ENCODE measurements at regions not wholly inside any gene's neighbourhood (a gene's known extent, or its start where the extent isn't known, plus 50 kb on each side); places are given as distances from the start of the nearest gene placed in this dataset.

GRCh38 chr9:71223953-71224538, 102.6 kb upstream of the TRPM3 start:
- TF ChIP-seq CTCF (IDR thresholded peaks at IDR 0.05; ENCODE audit: insufficient read depth, low read length, poor library complexity, severe bottlenecking), result no peak
- no peaks in the 10 kb centered on the region for H3K36me3 ChIP-seq (ENCODE audit: control insufficient read depth, insufficient read depth, low read length)
- no peak for DNase-seq (ENCODE audit: extremely low read depth, insufficient read length)
- no peaks in the 10 kb centered on the region for H3K27me3 ChIP-seq (replicated peaks; ENCODE audit: control insufficient read depth, insufficient read depth, low read length)
- no peak overlapping the region for H3K4me3 ChIP-seq (replicated peaks; ENCODE audit: low read depth, low read length)

- TF ChIP-seq CTCF (IDR thresholded peaks at IDR 0.05; ENCODE audit: insufficient read depth, low read length, poor library complexity, severe bottlenecking), result no peak
- Histone ChIP-seq H3K36me3 (ENCODE audit: control insufficient read depth, insufficient read depth, low read length) (no peaks in the 10 kb centered on the region), H3K27me3 (replicated peaks; ENCODE audit: control insufficient read depth, insufficient read depth, low read length) (no peaks in the 10 kb centered on the region), H3K4me3 (replicated peaks; ENCODE audit: low read depth, low read length) (no peak overlapping the region)
- no peak for DNase-seq (ENCODE audit: extremely low read depth, insufficient read length)
Measured at GRCh38 chr9:71218774-71219173, 97.4 kb upstream of the TRPM3 start.

- no peak for DNase-seq (ENCODE audit: extremely low read depth, insufficient read length)
- no peak overlapping the region for H3K4me3 ChIP-seq (replicated peaks; ENCODE audit: low read depth, low read length)
- TF ChIP-seq CTCF (IDR thresholded peaks at IDR 0.05; ENCODE audit: insufficient read depth, low read length, poor library complexity, severe bottlenecking), result no peak
- H3K36me3 ChIP-seq (ENCODE audit: control insufficient read depth, insufficient read depth, low read length), result no peaks in the 10 kb centered on the region
- H3K27me3 ChIP-seq (replicated peaks; ENCODE audit: control insufficient read depth, insufficient read depth, low read length), result no peaks in the 10 kb centered on the region
Measured at GRCh38 chr9:71213633-71214032, 92.2 kb upstream of the TRPM3 start.

- no peak for DNase-seq (ENCODE audit: extremely low read depth, insufficient read length)
- TF ChIP-seq CTCF (IDR thresholded peaks at IDR 0.05; ENCODE audit: insufficient read depth, low read length, poor library complexity, severe bottlenecking), result no peak
- Histone ChIP-seq H3K36me3 (ENCODE audit: control insufficient read depth, insufficient read depth, low read length) (no peaks in the 10 kb centered on the region), H3K27me3 (replicated peaks; ENCODE audit: control insufficient read depth, insufficient read depth, low read length) (no peaks in the 10 kb centered on the region), H3K4me3 (replicated peaks; ENCODE audit: low read depth, low read length) (no peak overlapping the region)
Measured at GRCh38 chr9:71210326-71210725, 88.9 kb upstream of the TRPM3 start.

- no peaks in the 10 kb centered on the region for H3K36me3 ChIP-seq (ENCODE audit: control insufficient read depth, insufficient read depth, low read length)
- no peak overlapping the region for H3K4me3 ChIP-seq (replicated peaks; ENCODE audit: low read depth, low read length)
- no peak for TF ChIP-seq CTCF (IDR thresholded peaks at IDR 0.05; ENCODE audit: insufficient read depth, low read length, poor library complexity, severe bottlenecking)
- no peaks in the 10 kb centered on the region for H3K27me3 ChIP-seq (replicated peaks; ENCODE audit: control insufficient read depth, insufficient read depth, low read length)
- DNase-seq (ENCODE audit: extremely low read depth, insufficient read length), result no peak
Measured at GRCh38 chr9:71209890-71210289, 88.5 kb upstream of the TRPM3 start.

GRCh38 chr9:71202931-71203330, 81.5 kb upstream of the TRPM3 start:
- H3K27me3 ChIP-seq (replicated peaks; ENCODE audit: control insufficient read depth, insufficient read depth, low read length), result no peaks in the 10 kb centered on the region
- no peaks in the 10 kb centered on the region for H3K36me3 ChIP-seq (ENCODE audit: control insufficient read depth, insufficient read depth, low read length)
- DNase-seq (ENCODE audit: extremely low read depth, insufficient read length), result no peak
- no peak overlapping the region for H3K4me3 ChIP-seq (replicated peaks; ENCODE audit: low read depth, low read length)
- no peak for TF ChIP-seq CTCF (IDR thresholded peaks at IDR 0.05; ENCODE audit: insufficient read depth, low read length, poor library complexity, severe bottlenecking)

Data from GM06990 (cell line).